ENCODE measurements at regions not wholly inside any gene's neighbourhood (a gene's known extent, or its start where the extent isn't known, plus 50 kb on each side); places are given as distances from the start of the nearest gene placed in this dataset.

DNA sequence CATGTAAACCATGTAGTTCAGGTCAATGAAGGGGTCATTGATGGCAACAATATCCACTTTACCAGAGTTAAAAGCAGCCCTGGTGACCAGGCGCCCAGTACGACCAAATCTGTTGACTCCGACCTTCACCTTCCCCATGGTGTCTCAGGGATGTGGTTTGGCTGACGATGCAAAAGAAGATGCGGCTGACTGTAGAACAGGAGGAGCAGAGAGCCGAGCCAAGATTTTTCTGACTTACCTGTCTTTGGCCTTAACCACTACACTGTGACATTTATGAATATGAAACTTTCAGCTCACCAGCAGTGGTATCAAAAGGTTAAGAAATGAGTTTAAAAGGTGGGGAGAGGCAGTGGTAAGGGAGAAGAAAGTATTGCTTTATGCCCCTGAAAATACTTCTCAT, 309.8 kb downstream of the BCOR start:
- ChIA-PET RAD21 (ENCODE audit: low non-redundant PET in 1 of 2, low total read pairs in 2 of 2, uncharacterized antibody in 2 of 2, unreplicated experiment in 2 of 2) (no interaction called here), CTCF (no interaction called here), POLR2A (no interaction called here)
- Histone ChIP-seq H4K20me1 (ENCODE audit: insufficient read depth) (no peaks in the 10 kb centered on the region), H3K27me3 (ENCODE audit: insufficient read depth, low read length) (no peaks in the 10 kb centered on the region), H3K4me3 (replicated peaks in 1 of 2; ENCODE audit: low read depth in 1 of 2, low read length in 2 of 2) (no peak overlapping the region), H3K9ac (ENCODE audit: low read length) (no peak overlapping the region), H3K79me2 (ENCODE audit: insufficient read depth, low read length) (no peaks in the 10 kb centered on the region), H3K27ac (ENCODE audit: low read depth, low read length) (no peak overlapping the region), H3K36me3 (ENCODE audit: control insufficient read depth in 1 of 2, insufficient read depth in 2 of 2, low read length in 2 of 2) (no peaks in the 10 kb centered on the region), H3K4me2 (ENCODE audit: low read length) (no peak overlapping the region), H3K4me1 (ENCODE audit: control insufficient read depth in 1 of 2, insufficient read depth in 2 of 2, low read length in 2 of 2) (no peaks in the 10 kb centered on the region), H3K9me2 (ENCODE audit: insufficient read depth) (no peaks in the 10 kb centered on the region), H3K9me3 (ENCODE audit: control insufficient read depth in 1 of 2, insufficient read depth in 1 of 2, low read depth in 1 of 2, low read length in 2 of 2) (no peaks in the 10 kb centered on the region), H2AFZ (ENCODE audit: low read depth, low read length, poor library complexity, severe bottlenecking) (no peak overlapping the region)
- no TSS peak for BruUV-seq (replicated peaks)
- intact Hi-C loops (cut with micrococcal nuclease): no loop called here
- TF ChIP-seq EZH2 (IDR thresholded peaks at IDR 0.05) (no peak), EZH2phosphoT487 (IDR thresholded peaks at IDR 0.05; ENCODE audit: borderline replicate concordance) (no peak), SIN3A (IDR thresholded peaks at IDR 0.05; ENCODE audit: low read depth) (no peak), CEBPB (IDR thresholded peaks at IDR 0.05; ENCODE audit: low read depth) (no peak), JUND (IDR thresholded peaks at IDR 0.05) (no peak), ELF1 (IDR thresholded peaks at IDR 0.05; ENCODE audit: borderline replicate concordance, low read depth) (no peak), FOSL1 (IDR thresholded peaks at IDR 0.05; ENCODE audit: low read depth) (no peak), CBX3 (IDR thresholded peaks at IDR 0.05; ENCODE audit: low read depth) (no peak), SRF (IDR thresholded peaks at IDR 0.05; ENCODE audit: low read depth) (no peak), RAD21 (IDR thresholded peaks at IDR 0.05; ENCODE audit: low read depth) (no peak), POLR2AphosphoS5 (IDR thresholded peaks at IDR 0.05; ENCODE audit: low read depth, low read length) (no peak)
- TF ChIP-seq, protein P1, sequence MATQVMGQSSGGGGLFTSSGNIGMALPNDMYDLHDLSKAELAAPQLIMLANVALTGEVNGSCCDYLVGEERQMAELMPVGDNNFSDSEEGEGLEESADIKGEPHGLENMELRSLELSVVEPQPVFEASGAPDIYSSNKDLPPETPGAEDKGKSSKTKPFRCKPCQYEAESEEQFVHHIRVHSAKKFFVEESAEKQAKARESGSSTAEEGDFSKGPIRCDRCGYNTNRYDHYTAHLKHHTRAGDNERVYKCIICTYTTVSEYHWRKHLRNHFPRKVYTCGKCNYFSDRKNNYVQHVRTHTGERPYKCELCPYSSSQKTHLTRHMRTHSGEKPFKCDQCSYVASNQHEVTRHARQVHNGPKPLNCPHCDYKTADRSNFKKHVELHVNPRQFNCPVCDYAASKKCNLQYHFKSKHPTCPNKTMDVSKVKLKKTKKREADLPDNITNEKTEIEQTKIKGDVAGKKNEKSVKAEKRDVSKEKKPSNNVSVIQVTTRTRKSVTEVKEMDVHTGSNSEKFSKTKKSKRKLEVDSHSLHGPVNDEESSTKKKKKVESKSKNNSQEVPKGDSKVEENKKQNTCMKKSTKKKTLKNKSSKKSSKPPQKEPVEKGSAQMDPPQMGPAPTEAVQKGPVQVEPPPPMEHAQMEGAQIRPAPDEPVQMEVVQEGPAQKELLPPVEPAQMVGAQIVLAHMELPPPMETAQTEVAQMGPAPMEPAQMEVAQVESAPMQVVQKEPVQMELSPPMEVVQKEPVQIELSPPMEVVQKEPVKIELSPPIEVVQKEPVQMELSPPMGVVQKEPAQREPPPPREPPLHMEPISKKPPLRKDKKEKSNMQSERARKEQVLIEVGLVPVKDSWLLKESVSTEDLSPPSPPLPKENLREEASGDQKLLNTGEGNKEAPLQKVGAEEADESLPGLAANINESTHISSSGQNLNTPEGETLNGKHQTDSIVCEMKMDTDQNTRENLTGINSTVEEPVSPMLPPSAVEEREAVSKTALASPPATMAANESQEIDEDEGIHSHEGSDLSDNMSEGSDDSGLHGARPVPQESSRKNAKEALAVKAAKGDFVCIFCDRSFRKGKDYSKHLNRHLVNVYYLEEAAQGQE (IDR thresholded peaks at IDR 0.05; ENCODE audit: low read depth): no peak
- TF ChIP-seq, protein P2, sequence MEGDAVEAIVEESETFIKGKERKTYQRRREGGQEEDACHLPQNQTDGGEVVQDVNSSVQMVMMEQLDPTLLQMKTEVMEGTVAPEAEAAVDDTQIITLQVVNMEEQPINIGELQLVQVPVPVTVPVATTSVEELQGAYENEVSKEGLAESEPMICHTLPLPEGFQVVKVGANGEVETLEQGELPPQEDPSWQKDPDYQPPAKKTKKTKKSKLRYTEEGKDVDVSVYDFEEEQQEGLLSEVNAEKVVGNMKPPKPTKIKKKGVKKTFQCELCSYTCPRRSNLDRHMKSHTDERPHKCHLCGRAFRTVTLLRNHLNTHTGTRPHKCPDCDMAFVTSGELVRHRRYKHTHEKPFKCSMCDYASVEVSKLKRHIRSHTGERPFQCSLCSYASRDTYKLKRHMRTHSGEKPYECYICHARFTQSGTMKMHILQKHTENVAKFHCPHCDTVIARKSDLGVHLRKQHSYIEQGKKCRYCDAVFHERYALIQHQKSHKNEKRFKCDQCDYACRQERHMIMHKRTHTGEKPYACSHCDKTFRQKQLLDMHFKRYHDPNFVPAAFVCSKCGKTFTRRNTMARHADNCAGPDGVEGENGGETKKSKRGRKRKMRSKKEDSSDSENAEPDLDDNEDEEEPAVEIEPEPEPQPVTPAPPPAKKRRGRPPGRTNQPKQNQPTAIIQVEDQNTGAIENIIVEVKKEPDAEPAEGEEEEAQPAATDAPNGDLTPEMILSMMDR (IDR thresholded peaks at IDR 0.05 in 2 of 3, conservative IDR thresholded peaks at IDR 0.05 in 1 of 3; ENCODE audit: borderline replicate concordance in 1 of 3, insufficient read depth in 1 of 3, low read depth in 2 of 3, low read length in 2 of 3): no peak
- TF ChIP-seq, protein P3, sequence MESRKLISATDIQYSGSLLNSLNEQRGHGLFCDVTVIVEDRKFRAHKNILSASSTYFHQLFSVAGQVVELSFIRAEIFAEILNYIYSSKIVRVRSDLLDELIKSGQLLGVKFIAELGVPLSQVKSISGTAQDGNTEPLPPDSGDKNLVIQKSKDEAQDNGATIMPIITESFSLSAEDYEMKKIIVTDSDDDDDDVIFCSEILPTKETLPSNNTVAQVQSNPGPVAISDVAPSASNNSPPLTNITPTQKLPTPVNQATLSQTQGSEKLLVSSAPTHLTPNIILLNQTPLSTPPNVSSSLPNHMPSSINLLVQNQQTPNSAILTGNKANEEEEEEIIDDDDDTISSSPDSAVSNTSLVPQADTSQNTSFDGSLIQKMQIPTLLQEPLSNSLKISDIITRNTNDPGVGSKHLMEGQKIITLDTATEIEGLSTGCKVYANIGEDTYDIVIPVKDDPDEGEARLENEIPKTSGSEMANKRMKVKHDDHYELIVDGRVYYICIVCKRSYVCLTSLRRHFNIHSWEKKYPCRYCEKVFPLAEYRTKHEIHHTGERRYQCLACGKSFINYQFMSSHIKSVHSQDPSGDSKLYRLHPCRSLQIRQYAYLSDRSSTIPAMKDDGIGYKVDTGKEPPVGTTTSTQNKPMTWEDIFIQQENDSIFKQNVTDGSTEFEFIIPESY (IDR thresholded peaks at IDR 0.05; ENCODE audit: extremely low read depth, insufficient replicate concordance, low read length): no peak
- TF ChIP-seq, protein P4, sequence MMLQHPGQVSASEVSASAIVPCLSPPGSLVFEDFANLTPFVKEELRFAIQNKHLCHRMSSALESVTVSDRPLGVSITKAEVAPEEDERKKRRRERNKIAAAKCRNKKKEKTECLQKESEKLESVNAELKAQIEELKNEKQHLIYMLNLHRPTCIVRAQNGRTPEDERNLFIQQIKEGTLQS (IDR thresholded peaks at IDR 0.05): no peak
- ATAC-seq: no peak
- no peak for DNase-seq (ENCODE audit: low read depth, low spot score)

Measured in HCT116 (cell line).